ENCODE measurements at regions not wholly inside any gene's neighbourhood (a gene's known extent, or its start where the extent isn't known, plus 50 kb on each side); places are given as distances from the start of the nearest gene placed in this dataset.

- CTCF ChIA-PET, result interaction anchor here (1.1 kb wide), 1 partner anchor 16 kb away, joined by 3 read pairs; no protein-coding TSS in a partner anchor
- DNase-seq, result no peak
Measured at GRCh38 chr3:31227131-31227562, 305.6 kb upstream of the STT3B start.

DNA sequence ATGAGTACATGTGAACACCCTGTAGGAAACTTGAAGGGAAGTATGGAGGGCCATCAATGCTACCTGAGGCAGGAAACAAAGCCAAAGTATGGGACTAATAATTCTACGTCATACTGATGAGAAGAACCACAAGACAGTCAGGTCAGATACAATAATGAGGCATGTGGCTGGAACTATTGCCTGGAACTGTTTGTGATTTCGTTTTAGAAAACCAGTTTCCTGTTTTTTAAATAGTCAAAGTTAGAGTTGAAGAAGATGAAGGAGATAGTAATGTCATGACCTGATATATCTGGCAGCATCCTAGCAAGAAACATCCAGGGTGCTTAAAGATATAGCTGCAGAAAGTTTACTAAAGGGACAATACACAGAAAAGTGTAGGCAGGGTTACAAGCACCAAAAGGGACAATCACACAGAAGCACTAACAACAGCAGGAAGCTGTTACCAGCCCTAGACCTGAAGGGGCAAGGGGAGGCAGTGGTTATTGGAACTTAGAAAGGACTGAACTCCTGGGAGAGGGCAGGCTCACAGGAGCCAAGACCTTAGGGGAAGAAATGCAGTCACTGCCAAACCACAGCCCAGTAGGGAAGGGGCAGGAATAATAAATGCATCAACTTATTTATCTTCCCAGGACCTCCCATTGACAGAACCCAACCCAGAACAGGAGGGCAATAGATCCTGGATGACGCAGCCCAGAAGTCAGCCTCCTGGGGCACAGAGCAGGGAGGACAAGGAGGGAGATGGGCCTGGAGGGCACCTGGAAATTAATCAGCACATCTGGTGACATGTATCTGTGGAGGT lies 302.1 kb upstream of the STT3B start:
- intact Hi-C loops (cut with micrococcal nuclease), result loop anchor here (1.0 kb wide), 2 partner anchors 12 to 22 kb away; no protein-coding TSS in a partner anchor
- Mint-ChIP-seq H3K9me3 (no peaks in the 10 kb centered on the region), H3K36me3 (peaks cover 1% of the 10 kb centered on the region), H3K27ac (peak overlapping the region; percentile 63), H3K27me3 (no peaks in the 10 kb centered on the region), H3K4me1 (ENCODE audit: low read depth) (peaks cover 90% of the 10 kb centered on the region), H3K4me3 (no peak overlapping the region)
- ChIA-PET POLR2A (no interaction called here), CTCF (interaction anchor here (1.1 to 1.4 kb wide), 2 partner anchors 8 to 11 kb away, joined by 3 to 5 read pairs; no protein-coding TSS in a partner anchor)
- no peak for DNase-seq

More at GRCh38 chr3:31227131-31227562, 305.6 kb upstream of the STT3B start:
- Mint-ChIP-seq H3K4me3 (peak overlapping the region; percentile 2), H3K4me1 (ENCODE audit: low read depth) (peaks cover 87% of the 10 kb centered on the region), H3K27me3 (no peaks in the 10 kb centered on the region), H3K36me3 (peaks cover 1% of the 10 kb centered on the region), H3K9me3 (no peaks in the 10 kb centered on the region), H3K27ac (peak overlapping the region; percentile 84)
- POLR2A ChIA-PET, result interaction anchor here (0.7 to 1.5 kb wide), 4 partner anchors 13 to 305 kb away, joined by 3 to 5 read pairs (median 4); partner anchors contain the start of gene STT3B
- intact Hi-C loops (cut with micrococcal nuclease), result loop anchor here (1.0 to 5.0 kb wide), 4 partner anchors 9 to 306 kb away; partner anchors contain the start of gene STT3B

GRCh38 chr3:31232055-31233025 lies 300.4 kb upstream of the STT3B start:
- DNase-seq, result no peak
- Mint-ChIP-seq H3K36me3 (peaks cover 1% of the 10 kb centered on the region), H3K27me3 (no peaks in the 10 kb centered on the region), H3K27ac (peak overlapping the region; percentile 61), H3K9me3 (no peaks in the 10 kb centered on the region), H3K4me1 (ENCODE audit: low read depth) (peaks cover 73% of the 10 kb centered on the region), H3K4me3 (no peak overlapping the region)
- intact Hi-C loops (cut with micrococcal nuclease), result no loop called here
- CTCF ChIA-PET, result interaction anchor here (1.2 kb wide), 1 partner anchor 10 kb away, joined by 3 read pairs; no protein-coding TSS in a partner anchor
- POLR2A ChIA-PET, result interaction anchor here (1.0 to 1.5 kb wide), 3 partner anchors 10 to 20 kb away, joined by 3 to 4 read pairs (median 3); no protein-coding TSS in a partner anchor

DNA sequence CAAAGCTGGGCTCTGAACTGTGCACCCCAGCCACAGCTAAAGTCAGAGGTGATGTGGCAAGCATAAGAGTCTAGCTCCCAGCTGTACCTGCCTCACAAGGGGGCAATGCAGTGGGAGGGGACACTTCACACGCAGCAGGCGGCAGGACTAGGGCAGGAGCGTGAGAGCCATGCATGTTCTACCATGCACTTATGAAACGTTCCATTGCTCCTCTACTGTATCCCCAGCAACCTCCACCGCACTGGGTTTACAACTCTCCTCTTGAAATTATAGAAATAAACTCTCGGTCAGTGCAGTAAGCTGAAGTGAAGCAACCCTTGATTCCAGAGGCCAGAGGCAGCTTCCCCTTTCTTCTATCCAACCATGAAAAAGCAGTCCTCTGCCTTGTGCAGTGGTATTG lies 298.6 kb upstream of the STT3B start:
- CTCF ChIA-PET, result no interaction called here
- POLR2A ChIA-PET, result no interaction called here
- no peak overlapping the region for H3K4me3 Mint-ChIP-seq
- H3K27me3 Mint-ChIP-seq, result no peaks in the 10 kb centered on the region
- no peaks in the 10 kb centered on the region for H3K9me3 Mint-ChIP-seq
- H3K36me3 Mint-ChIP-seq, result no peaks in the 10 kb centered on the region
- no peak for DNase-seq
- H3K27ac Mint-ChIP-seq, result no peak overlapping the region
- intact Hi-C loops (cut with micrococcal nuclease), result no loop called here
- peaks cover 58% of the 10 kb centered on the region for H3K4me1 Mint-ChIP-seq (ENCODE audit: low read depth)

DNA sequence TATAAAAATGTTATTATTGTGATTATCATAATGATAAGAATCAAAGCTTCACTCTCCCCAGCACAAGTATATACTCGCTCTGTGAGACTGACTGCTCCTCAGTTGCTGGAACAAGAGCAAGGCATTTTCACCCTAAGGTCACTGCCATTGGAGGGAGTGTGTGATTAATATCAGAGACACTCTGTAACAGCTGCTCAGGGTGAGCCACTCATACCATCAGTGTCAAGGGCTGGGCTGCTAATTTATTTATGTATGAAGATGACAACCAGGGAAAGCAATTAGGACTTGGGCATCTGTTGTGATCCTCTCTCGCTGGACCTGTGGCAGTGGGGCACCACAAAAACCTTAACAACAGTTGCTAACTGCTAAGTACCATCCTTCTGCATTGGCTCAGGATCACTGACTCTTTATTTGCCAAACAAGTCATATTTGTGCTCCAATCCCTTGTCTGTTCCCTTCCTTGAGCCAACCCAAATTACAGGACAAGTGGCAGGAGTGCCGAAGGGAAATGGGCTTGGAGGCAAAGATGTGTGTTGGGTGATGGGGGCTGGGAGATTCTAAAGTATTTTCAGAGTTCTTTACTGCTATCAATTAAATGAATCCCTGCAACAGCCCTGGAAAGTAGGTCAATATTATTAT lies 297.5 kb upstream of the STT3B start:
- Mint-ChIP-seq H3K36me3 (no peaks in the 10 kb centered on the region), H3K9me3 (no peaks in the 10 kb centered on the region)
- CTCF ChIA-PET, result no interaction called here

DNA sequence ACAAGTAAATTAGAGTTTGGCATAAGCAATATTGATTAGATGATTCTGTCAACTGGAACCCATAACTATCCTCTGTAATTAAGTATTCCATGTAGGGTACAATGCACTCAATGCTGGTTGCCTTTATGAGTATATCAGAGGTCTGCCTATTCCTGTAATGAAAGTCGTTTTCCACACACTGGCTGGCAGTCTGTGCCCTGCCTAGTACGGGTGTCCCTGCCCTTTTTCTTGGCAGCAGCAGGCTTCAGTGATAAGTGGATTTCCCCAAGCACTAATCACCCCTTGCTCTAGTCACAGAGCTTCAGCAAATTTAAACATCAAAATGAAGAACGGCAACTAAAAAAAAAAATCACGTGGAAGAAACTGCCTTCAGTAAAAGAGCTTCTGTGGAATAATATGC lies 294.8 kb upstream of the STT3B start:
- intact Hi-C loops (cut with micrococcal nuclease), result no loop called here
- H3K4me1 Mint-ChIP-seq (ENCODE audit: low read depth), result peaks cover 44% of the 10 kb centered on the region
- H3K27me3 Mint-ChIP-seq, result no peaks in the 10 kb centered on the region
- ChIA-PET POLR2A (no interaction called here), CTCF (no interaction called here)
- no peak for DNase-seq
- H3K4me3 Mint-ChIP-seq, result no peak overlapping the region
- H3K9me3 Mint-ChIP-seq, result no peaks in the 10 kb centered on the region
- H3K36me3 Mint-ChIP-seq, result no peaks in the 10 kb centered on the region
- H3K27ac Mint-ChIP-seq, result no peak overlapping the region

More for the DNA sequence above, 297.5 kb upstream of the STT3B start:
- intact Hi-C loops (cut with micrococcal nuclease), result no loop called here
- POLR2A ChIA-PET, result no interaction called here
- no peak for DNase-seq
- no peaks in the 10 kb centered on the region for H3K27me3 Mint-ChIP-seq
- H3K4me3 Mint-ChIP-seq, result no peak overlapping the region
- no peak overlapping the region for H3K27ac Mint-ChIP-seq
- peaks cover 50% of the 10 kb centered on the region for H3K4me1 Mint-ChIP-seq (ENCODE audit: low read depth)

GRCh38 chr3:31240013-31240412 lies 292.7 kb upstream of the STT3B start:
- ChIA-PET POLR2A (interaction anchor here (1.2 kb wide), 1 partner anchor 13 kb away, joined by 3 read pairs; no protein-coding TSS in a partner anchor), CTCF (no interaction called here)
- Mint-ChIP-seq H3K9me3 (no peaks in the 10 kb centered on the region), H3K4me1 (ENCODE audit: low read depth) (peaks cover 27% of the 10 kb centered on the region), H3K4me3 (no peak overlapping the region), H3K27ac (no peak overlapping the region), H3K36me3 (no peaks in the 10 kb centered on the region), H3K27me3 (no peaks in the 10 kb centered on the region)
- intact Hi-C loops (cut with micrococcal nuclease), result no loop called here
- no peak for DNase-seq

DNA sequence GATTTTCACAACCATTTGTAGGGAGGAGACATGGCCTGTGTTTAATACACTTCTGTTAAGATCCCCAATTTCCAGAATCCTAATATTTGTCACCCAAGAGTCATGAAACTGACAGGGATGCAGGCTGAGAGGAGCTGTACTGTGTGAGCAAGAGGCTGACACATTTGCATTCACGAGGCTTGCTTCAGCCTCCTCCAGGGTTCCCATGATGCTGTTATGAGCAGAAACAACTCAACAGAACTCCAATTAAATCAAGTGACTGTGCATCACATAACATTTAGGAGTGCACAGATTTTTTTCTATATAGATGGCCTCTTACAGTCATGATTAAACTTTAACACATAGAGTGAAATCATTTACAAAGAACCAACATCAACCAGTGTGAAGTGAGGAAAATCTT lies 292.3 kb upstream of the STT3B start:
- DNase-seq, result no peak
- peaks cover 24% of the 10 kb centered on the region for H3K4me1 Mint-ChIP-seq (ENCODE audit: low read depth)
- no peak overlapping the region for H3K4me3 Mint-ChIP-seq
- intact Hi-C loops (cut with micrococcal nuclease), result no loop called here
- CTCF ChIA-PET, result no interaction called here
- no peaks in the 10 kb centered on the region for H3K27me3 Mint-ChIP-seq
- H3K27ac Mint-ChIP-seq, result no peak overlapping the region
- POLR2A ChIA-PET, result interaction anchor here (1.2 to 1.8 kb wide), 2 partner anchors 14 to 292 kb away, joined by 3 to 7 read pairs; partner anchors contain the start of gene STT3B
- H3K9me3 Mint-ChIP-seq, result no peaks in the 10 kb centered on the region
- no peaks in the 10 kb centered on the region for H3K36me3 Mint-ChIP-seq

DNA sequence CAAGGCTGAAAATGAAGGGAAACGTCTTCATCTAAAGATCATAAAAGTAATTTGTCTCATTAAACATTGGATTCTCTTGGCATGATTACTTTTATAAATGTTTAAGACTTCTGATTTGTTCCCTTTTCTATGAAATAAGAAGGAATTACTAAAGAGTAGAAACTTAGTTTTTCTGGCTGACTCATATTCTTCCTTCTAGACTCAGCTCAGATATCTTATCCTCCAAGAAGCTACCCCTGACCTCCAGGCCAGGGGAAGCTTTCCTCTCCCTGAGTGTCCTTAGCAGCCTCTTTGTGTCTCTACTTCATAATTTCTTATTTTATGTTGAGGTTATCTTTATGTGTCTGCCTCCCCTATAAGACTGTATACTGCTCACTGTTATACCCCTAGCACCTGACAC lies 291.9 kb upstream of the STT3B start:
- intact Hi-C loops (cut with micrococcal nuclease), result no loop called here
- no peaks in the 10 kb centered on the region for H3K36me3 Mint-ChIP-seq
- no peaks in the 10 kb centered on the region for H3K27me3 Mint-ChIP-seq
- CTCF ChIA-PET, result interaction anchor here (1.6 kb wide), 2 partner anchors 11 to 13 kb away, joined by 4 to 5 read pairs; no protein-coding TSS in a partner anchor
- H3K4me1 Mint-ChIP-seq (ENCODE audit: low read depth), result peaks cover 24% of the 10 kb centered on the region
- H3K27ac Mint-ChIP-seq, result no peak overlapping the region
- POLR2A ChIA-PET, result interaction anchor here (1.2 to 1.8 kb wide), 2 partner anchors 14 to 292 kb away, joined by 3 to 7 read pairs; partner anchors contain the start of gene STT3B
- no peaks in the 10 kb centered on the region for H3K9me3 Mint-ChIP-seq
- DNase-seq, result no peak
- no peak overlapping the region for H3K4me3 Mint-ChIP-seq

DNA sequence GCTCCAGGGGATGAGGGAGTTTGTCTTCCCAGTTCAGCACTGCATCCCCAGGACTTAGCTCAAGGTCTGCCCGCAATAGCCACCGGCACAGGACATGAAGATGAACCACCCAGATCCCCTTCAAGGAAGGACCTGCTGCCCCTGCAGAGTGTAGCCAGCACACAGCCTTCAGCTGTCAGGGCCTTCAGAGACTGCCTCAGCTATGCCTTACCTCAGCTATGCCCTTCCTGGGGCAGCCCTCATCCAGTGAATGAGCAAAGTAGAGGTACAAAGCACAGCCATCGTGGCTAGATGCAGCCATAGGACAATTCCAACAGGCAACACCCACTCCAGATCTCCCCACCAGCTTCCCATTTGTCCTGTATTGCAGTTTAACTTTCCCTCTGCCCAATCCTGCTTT lies 291.2 kb upstream of the STT3B start:
- Mint-ChIP-seq H3K9me3 (no peaks in the 10 kb centered on the region), H3K36me3 (no peaks in the 10 kb centered on the region), H3K27me3 (no peaks in the 10 kb centered on the region), H3K4me1 (ENCODE audit: low read depth) (peaks cover 24% of the 10 kb centered on the region), H3K27ac (no peak overlapping the region), H3K4me3 (no peak overlapping the region)
- ChIA-PET CTCF (interaction anchor here (1.1 to 1.6 kb wide), 4 partner anchors 9 to 12 kb away, joined by 3 to 5 read pairs (median 4); no protein-coding TSS in a partner anchor), POLR2A (interaction anchor here (1.1 to 1.8 kb wide), 2 partner anchors 9 to 291 kb away, joined by 3 to 7 read pairs; partner anchors contain the start of gene STT3B)
- intact Hi-C loops (cut with micrococcal nuclease), result no loop called here
- no peak for DNase-seq
